ENCODE measurements at regions not wholly inside any gene's neighbourhood (a gene's known extent, or its start where the extent isn't known, plus 50 kb on each side); places are given as distances from the start of the nearest gene placed in this dataset.
"Not testable (repeated sequence)": the region's sequence is repeated elsewhere in the genome, so short reads cannot be mapped to it uniquely, and the experiment has no call there.

DNA sequence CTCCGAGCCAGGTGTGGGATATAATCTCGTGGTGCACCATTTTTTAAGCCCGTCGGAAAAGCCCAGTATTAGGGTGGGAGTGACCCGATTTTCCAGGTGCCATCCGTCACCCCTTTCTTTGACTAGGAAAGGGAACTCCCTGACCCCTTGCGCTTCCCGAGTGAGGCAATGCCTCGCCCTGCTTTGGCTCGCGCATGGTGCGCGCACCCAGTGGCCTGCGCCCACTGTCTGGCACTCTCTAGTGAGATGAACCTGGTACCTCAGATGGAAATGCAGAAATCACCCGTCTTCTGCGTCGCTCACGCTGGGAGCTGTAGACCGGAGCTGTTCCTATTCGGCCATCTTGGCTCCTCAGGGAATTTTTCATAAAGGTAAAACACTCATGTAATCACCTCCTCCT lies 63.9 kb downstream of the RWDD3 start:
- not testable (repeated sequence) for H3K4me3 ChIP-seq (ENCODE audit: control insufficient read depth, low read depth, low read length); DNase-seq (ENCODE audit: low read depth)

DNA sequence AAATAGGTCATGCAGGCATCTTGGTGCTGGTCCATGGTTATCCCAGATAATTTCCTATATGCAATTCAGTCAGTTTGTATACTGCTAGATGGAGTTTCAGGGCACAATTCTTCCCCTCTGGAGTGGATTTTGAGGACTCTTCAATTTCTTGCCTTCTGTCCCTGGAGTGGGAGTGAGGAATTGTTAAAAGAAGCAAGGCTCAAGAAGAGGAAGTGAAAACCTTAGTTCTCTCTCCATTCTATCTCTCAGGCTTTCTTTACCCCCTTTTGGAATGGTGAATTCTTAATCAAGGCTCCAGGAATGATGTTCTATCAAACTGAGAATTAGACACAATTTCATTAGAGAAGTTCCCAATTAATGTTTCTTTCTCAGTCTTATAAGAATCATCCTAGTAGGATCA lies 67.1 kb downstream of the RWDD3 start:
- no peak overlapping the region for H3K4me3 ChIP-seq (ENCODE audit: control insufficient read depth, low read depth, low read length)
- TF ChIP-seq, protein P1, sequence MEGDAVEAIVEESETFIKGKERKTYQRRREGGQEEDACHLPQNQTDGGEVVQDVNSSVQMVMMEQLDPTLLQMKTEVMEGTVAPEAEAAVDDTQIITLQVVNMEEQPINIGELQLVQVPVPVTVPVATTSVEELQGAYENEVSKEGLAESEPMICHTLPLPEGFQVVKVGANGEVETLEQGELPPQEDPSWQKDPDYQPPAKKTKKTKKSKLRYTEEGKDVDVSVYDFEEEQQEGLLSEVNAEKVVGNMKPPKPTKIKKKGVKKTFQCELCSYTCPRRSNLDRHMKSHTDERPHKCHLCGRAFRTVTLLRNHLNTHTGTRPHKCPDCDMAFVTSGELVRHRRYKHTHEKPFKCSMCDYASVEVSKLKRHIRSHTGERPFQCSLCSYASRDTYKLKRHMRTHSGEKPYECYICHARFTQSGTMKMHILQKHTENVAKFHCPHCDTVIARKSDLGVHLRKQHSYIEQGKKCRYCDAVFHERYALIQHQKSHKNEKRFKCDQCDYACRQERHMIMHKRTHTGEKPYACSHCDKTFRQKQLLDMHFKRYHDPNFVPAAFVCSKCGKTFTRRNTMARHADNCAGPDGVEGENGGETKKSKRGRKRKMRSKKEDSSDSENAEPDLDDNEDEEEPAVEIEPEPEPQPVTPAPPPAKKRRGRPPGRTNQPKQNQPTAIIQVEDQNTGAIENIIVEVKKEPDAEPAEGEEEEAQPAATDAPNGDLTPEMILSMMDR (conservative IDR thresholded peaks at IDR 0.05; ENCODE audit: control insufficient read depth, insufficient read depth, low read depth, low read length): no peak
- DNase-seq (ENCODE audit: low read depth): no peak

DNA sequence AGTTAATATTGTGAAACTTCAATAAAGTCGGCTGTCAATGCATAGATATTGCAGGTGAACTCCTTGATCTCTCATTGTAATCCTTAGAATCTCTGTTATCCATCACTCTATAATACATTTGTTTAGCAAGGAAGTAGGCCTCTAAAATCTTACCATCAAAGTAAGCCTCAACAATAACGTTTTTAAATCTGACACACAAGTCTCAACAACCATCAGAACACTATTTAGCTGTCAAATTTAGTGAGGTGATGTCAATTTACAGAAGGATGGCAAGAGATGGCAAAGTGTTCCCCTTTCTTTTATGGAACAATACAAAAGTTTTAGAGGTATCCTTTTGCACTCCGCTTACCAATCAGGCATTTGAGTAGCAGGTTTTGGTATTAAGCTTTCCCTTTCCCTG lies 67.6 kb downstream of the RWDD3 start:
- no peak overlapping the region for H3K4me3 ChIP-seq (ENCODE audit: control insufficient read depth, low read depth, low read length)
- DNase-seq (ENCODE audit: low read depth): no peak
- TF ChIP-seq, protein P1 (conservative IDR thresholded peaks at IDR 0.05; ENCODE audit: control insufficient read depth, insufficient read depth, low read depth, low read length): no peak

DNA sequence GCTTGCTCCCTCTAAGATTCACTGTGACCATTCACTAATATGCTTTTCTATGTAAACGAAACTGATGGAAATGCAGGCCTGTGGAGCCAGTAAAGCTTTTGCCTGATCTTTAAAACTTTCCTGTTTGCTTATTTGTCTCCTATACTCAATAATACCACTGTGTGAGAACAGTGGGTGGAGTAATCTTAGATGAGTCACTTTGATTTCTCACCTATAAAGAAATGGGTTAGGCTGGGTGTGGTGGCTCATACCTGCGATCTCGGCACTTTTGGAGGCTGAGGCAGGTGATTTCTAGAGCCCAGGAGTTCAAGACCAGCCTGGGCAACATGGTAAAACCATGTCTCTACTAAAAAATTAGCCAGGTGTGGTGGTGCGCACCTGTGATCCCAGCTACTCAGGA lies 70.8 kb downstream of the RWDD3 start:
- H3K4me3 ChIP-seq (ENCODE audit: control insufficient read depth, low read depth, low read length): no peak overlapping the region
- no peak for DNase-seq (ENCODE audit: low read depth)
- TF ChIP-seq, protein P1 (conservative IDR thresholded peaks at IDR 0.05; ENCODE audit: control insufficient read depth, insufficient read depth, low read depth, low read length): no peak

DNA sequence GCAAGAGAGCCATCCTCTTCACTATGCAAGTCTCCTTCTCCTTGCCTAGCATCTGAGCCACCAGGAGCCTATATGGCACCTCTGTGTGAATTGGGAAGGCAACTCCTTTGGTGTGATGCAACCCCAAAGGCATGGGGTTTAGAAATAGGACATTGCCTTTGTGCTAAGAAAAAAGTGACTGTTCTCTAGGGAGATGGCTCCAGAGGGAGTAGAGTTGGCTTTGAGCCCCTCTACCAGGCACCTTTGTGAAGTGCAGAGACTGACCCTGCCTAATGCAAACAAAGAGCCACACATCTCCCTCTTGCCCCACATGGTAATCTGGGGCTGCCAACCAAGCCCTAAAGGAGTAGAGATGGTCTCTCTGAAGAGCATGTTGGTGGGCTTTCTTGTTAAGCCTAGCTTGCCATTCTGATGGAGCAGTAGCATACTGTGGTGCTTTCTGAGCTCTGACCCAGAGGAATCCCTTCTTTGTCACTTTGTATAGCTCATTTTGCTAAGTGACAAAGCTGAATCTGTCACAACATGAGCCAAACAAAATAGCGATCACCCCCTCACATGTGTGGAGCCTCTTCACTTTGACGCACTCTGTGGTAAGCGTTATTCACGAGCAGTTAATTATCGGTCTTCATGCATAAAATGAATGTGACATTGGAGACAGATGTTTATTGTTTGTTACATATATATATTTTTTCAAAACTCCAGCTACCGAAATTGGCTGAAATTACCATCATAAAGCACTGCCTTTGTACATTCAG lies 74.4 kb downstream of the RWDD3 start:
- H3K4me3 ChIP-seq (ENCODE audit: control insufficient read depth, low read depth, low read length): no peak overlapping the region
- TF ChIP-seq, protein P1 (conservative IDR thresholded peaks at IDR 0.05; ENCODE audit: control insufficient read depth, insufficient read depth, low read depth, low read length): no peak
- DNase-seq (ENCODE audit: low read depth): peak; percentile 7

DNA sequence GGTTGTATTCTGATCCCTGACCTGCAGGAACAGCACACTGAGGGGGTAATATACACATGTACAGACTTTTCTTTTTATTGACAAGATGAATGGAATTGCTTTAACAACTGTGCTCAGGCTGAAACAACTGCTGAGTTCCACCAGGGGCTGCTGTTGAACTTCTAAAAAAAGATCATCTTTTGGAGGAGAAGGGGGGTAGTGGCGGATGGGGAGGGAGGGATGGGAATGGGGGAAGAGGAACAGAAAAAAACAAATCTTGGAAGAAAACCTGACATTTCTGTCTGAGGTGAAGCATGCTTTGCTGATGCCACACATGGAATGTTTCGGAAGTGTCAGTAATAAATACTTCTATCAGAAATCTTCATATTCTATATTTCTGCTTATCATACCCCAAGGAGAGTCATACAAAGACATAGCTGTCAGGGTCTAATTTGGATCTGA lies 75.0 kb downstream of the RWDD3 start:
- peak; percentile 50 for DNase-seq (ENCODE audit: low read depth)
- TF ChIP-seq, protein P1 (conservative IDR thresholded peaks at IDR 0.05; ENCODE audit: control insufficient read depth, insufficient read depth, low read depth, low read length): peak; percentile 61
- no peak overlapping the region for H3K4me3 ChIP-seq (ENCODE audit: control insufficient read depth, low read depth, low read length)

DNA sequence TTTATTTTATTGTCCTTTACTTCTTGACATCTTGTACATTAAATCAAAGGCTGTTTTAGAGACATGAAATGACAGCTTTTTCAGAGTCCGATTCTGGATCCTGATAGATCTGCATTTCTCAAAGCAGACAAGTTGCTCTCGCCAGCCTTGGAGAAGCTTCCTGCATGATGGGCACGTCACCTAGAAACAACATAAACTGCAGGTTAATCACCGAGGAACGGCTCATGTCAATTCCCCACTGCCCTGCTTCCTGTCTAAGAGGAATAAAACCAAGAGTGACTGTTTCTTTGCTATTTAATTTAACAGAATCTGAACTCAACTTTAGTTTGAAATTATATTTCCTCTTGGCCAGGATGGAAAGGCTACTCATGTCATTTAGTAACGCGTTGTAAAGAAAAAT lies 77.0 kb downstream of the RWDD3 start:
- H3K4me3 ChIP-seq (ENCODE audit: control insufficient read depth, low read depth, low read length): no peak overlapping the region
- no peak for DNase-seq (ENCODE audit: low read depth)
- TF ChIP-seq, protein P1 (conservative IDR thresholded peaks at IDR 0.05; ENCODE audit: control insufficient read depth, insufficient read depth, low read depth, low read length): no peak

Measured in fibroblast of mammary gland (primary cell).